Transverse colon (tissue), 4 donors: ENCODE measurements at regions not wholly inside any gene's neighbourhood (a gene's known extent, or its start where the extent isn't known, plus 50 kb on each side); places are given as distances from the start of the nearest gene placed in this dataset.

Source experiments
- DNase-seq: peaks from one replicate; pipeline ENCODE4 v3.0.0-alpha.2; 2019
- H3K27ac ChIP-seq, 4 donors: fragments of 200-600 bp; sonication (generic); 2 replicates each; pipeline ENCODE4 v1.5.1; 2016 to 2018; ENCODE audit warnings: inconsistent platforms in 4 of 4
- H3K27me3 ChIP-seq: fragments of 200-600 bp; sonication (generic); 2 replicates; pipeline ENCODE4 v1.5.1; 2017; ENCODE audit warnings: inconsistent platforms
- H3K36me3 ChIP-seq, 4 donors: fragments of 200-600 bp; sonication (generic); 2 replicates each; pipeline ENCODE4 v1.5.1; 2017 to 2019; ENCODE audit warnings: inconsistent platforms in 4 of 4
- H3K4me1 ChIP-seq, 4 donors: fragments of 200-600 bp; sonication (generic); 2 replicates each; pipeline ENCODE4 v1.5.1; 2017 to 2020; ENCODE audit warnings: inconsistent platforms in 4 of 4
- H3K4me3 ChIP-seq, 4 donors: fragments of 200-600 bp; sonication (generic); 1 replicate in 1 of 4; 2 replicates in 3 of 4; pipeline versions ENCODE4 v1.5.1 to v1.6.1; 2017 to 2019; ENCODE audit warnings: inconsistent platforms in 4 of 4
- H3K9me3 ChIP-seq, 2 donors: fragments of 200-600 bp; sonication (generic); 2 replicates each; pipeline ENCODE4 v1.5.1; 2017 to 2019; ENCODE audit warnings: inconsistent platforms in 2 of 2
- EP300 ChIP-seq: sonication (generic); formaldehyde crosslinking; IDR thresholded peaks from one replicate; pipeline ENCODE4 v1.6.1; 2017; ENCODE audit warnings: antibody characterized with exemption, low read depth
- POLR2A ChIP-seq: fragments of 450-650 bp; IDR thresholded peaks from one replicate; pipeline ENCODE4 v1.6.1; 2016; ENCODE audit warnings: antibody characterized with exemption, mild to moderate bottlenecking, moderate library complexity
- POLR2AphosphoS5 ChIP-seq, 3 donors: sonication (generic); formaldehyde crosslinking; IDR thresholded peaks; one replicate each; pipeline ENCODE4 v1.6.1; 2016; ENCODE audit warnings: antibody characterized with exemption in 3 of 3
- WGBS, 2 donors: methylation state at CpG; one replicate each; pipeline ENCODE4 v1.1.5; 2018; ENCODE audit warnings: low coverage in 1 of 2; 5-methylcytosine and 5-hydroxymethylcytosine counted together
- in situ Hi-C, 4 donors: fragments of 200-750 bp; cut with MboI; loops; one replicate each; pipeline versions ENCODE4 v1.15.0 to v1.15.1; 2017; ENCODE audit warnings: low sequenced_read_pairs in 3 of 4, low pct_ligation_motif_present in 1 of 4, low pct_unique_long_range_greater_than_20kb in 1 of 4
- intact Hi-C: fragments of 100-400 bp; cut with DNase I; formaldehyde crosslinking; loops from one replicate; pipeline ENCODE4 v1.15.1; 2023; ENCODE audit warnings: low total_unique reads
- TF ChIP-seq, protein P1 (sequence below), 5 experiments: fragments of 200-600 bp in 3 of 5; fragments of 450-650 bp in 2 of 5; sonication (generic) in 3 of 5; IDR thresholded peaks; 1 replicate in 2 of 5; 2 replicates in 3 of 5; pipeline ENCODE4 v1.5.1; 2016 to 2017; ENCODE audit warnings: antibody characterized with exemption in 5 of 5, inconsistent platforms in 3 of 5, mild to moderate bottlenecking in 2 of 5, moderate library complexity in 1 of 5

DNA sequence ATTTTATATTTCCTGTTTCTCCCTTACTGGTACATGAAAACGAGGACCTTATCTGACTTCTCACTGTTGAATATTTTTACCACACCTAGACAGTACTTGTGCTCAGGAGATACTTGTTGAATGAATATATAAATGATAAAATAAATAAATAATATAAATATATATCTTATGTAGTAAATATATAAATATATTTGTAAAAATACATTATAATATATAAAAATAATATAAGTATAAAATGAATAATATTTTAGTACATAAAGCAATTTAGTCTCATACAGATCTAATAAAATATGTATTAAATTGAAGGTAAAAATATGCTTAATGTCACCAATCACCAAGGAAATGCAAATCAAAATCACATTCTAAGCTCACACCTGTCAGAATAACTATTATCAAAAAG, 360.6 kb downstream of the EFNA5 start:
- no peaks in the 10 kb centered on the region for H3K27me3 ChIP-seq
- TF ChIP-seq EP300 (no peak), POLR2A (no peak), POLR2AphosphoS5 (IDR thresholded peaks at IDR 0.05) (no peak)
- TF ChIP-seq, protein P1, sequence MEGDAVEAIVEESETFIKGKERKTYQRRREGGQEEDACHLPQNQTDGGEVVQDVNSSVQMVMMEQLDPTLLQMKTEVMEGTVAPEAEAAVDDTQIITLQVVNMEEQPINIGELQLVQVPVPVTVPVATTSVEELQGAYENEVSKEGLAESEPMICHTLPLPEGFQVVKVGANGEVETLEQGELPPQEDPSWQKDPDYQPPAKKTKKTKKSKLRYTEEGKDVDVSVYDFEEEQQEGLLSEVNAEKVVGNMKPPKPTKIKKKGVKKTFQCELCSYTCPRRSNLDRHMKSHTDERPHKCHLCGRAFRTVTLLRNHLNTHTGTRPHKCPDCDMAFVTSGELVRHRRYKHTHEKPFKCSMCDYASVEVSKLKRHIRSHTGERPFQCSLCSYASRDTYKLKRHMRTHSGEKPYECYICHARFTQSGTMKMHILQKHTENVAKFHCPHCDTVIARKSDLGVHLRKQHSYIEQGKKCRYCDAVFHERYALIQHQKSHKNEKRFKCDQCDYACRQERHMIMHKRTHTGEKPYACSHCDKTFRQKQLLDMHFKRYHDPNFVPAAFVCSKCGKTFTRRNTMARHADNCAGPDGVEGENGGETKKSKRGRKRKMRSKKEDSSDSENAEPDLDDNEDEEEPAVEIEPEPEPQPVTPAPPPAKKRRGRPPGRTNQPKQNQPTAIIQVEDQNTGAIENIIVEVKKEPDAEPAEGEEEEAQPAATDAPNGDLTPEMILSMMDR (IDR thresholded peaks at IDR 0.05), result no peak
- H3K4me1 ChIP-seq, result no peaks in the 10 kb centered on the region
- no peaks in the 10 kb centered on the region for H3K9me3 ChIP-seq
- H3K4me3 ChIP-seq, result no peak overlapping the region
- no peak for DNase-seq
- in situ Hi-C loops (no loop called here), intact Hi-C loops (no loop called here)
- no peaks in the 10 kb centered on the region for H3K36me3 ChIP-seq
- WGBS, 2 donors, result 56 to 63% methylated on average over 1 of the region's 1 CpG
- H3K27ac ChIP-seq, result no peak overlapping the region

DNA sequence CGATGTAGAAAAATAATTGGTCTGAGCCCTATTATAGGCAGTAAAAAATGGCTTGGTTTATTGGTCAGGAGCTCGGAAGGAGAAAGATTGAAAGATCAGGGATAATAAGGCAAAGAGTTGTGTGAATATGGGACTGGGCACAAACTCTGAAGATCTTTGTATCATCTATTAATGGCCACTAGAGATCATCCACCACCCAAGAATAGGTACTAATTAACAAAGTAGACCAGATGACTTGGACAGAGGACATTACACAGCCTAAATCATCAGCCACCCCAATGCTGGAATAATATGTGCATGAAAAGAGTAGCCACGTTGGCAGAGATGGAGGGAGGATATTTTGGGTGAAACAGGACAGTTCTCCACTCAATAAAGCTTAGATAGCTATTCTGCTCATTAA, 364.1 kb downstream of the EFNA5 start:
- no peaks in the 10 kb centered on the region for H3K4me1 ChIP-seq
- in situ Hi-C loops, result no loop called here
- 65 to 89% methylated on average over 2 to 3 of the region's 3 CpGs for WGBS, 2 donors
- H3K27ac ChIP-seq, result no peak overlapping the region
- DNase-seq, result no peak
- no peaks in the 10 kb centered on the region for H3K27me3 ChIP-seq
- H3K9me3 ChIP-seq, result no peaks in the 10 kb centered on the region
- TF ChIP-seq POLR2AphosphoS5 (IDR thresholded peaks at IDR 0.05) (no peak), POLR2A (no peak), EP300 (no peak)
- TF ChIP-seq, protein P1 (IDR thresholded peaks at IDR 0.05), result no peak
- no peak overlapping the region for H3K4me3 ChIP-seq
- intact Hi-C loops, result no loop called here
- H3K36me3 ChIP-seq, result no peaks in the 10 kb centered on the region

DNA sequence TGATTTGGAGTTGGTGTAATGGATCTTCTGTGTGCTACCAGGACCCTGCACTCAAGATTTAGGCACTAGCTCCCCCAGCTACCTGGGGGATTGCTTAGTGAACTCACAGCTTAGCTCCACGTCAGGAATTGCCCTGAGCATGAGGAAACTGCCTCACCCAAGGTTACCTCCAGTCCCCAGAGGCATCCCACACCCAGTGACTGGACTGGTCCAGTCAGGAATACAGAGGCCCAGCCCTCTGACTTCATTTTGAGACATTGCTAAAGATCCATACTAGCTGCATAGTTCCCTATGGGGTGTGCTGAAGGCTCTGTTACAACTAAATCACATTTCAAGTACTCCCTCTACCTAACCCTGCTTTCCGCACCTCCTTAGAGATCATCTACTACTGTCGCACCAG, 364.7 kb downstream of the EFNA5 start:
- Histone ChIP-seq H3K9me3 (no peaks in the 10 kb centered on the region), H3K4me3 (no peak overlapping the region), H3K27ac (no peak overlapping the region), H3K36me3 (no peaks in the 10 kb centered on the region), H3K4me1 (no peaks in the 10 kb centered on the region), H3K27me3 (no peaks in the 10 kb centered on the region)
- in situ Hi-C loops, result no loop called here
- intact Hi-C loops, result no loop called here
- no peak for DNase-seq
- WGBS, 2 donors, result 89 to 94% methylated on average over 2 to 3 of the region's 3 CpGs
- TF ChIP-seq POLR2A, result no peak
- no peak for TF ChIP-seq EP300
- TF ChIP-seq, protein P1 (IDR thresholded peaks at IDR 0.05), result no peak
- no peak for TF ChIP-seq POLR2AphosphoS5 (IDR thresholded peaks at IDR 0.05)

DNA sequence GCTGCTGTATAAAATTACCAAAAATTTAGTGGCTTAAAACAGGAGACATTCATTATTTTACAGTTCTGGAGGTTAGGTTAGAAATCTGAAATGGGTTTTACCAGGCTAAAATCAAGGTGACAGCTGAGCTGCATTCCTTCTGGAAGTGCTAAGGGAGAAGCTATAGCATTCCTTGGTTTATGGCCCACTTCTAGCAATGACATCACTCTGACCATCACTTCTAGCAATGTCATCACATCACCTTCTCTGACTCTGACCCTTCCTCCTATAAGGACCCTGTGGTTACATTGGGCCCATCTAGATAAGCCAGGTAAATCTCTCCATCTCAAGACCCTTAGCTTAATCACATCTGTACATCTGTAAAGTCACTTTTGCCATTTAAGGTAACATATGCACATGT, 366.1 kb downstream of the EFNA5 start:
- no peak overlapping the region for H3K27ac ChIP-seq
- TF ChIP-seq POLR2AphosphoS5 (IDR thresholded peaks at IDR 0.05) (no peak), EP300 (no peak), POLR2A (no peak)
- TF ChIP-seq, protein P1 (IDR thresholded peaks at IDR 0.05), result no peak
- H3K9me3 ChIP-seq, result no peaks in the 10 kb centered on the region
- H3K4me3 ChIP-seq, result no peak overlapping the region
- H3K36me3 ChIP-seq, result no peaks in the 10 kb centered on the region
- in situ Hi-C loops (no loop called here), intact Hi-C loops (no loop called here)
- no peaks in the 10 kb centered on the region for H3K27me3 ChIP-seq
- no peak for DNase-seq
- H3K4me1 ChIP-seq, result no peaks in the 10 kb centered on the region
